Ishikawa (cell line): ENCODE measurements at regions not wholly inside any gene's neighbourhood (a gene's known extent, or its start where the extent isn't known, plus 50 kb on each side); places are given as distances from the start of the nearest gene placed in this dataset.

ENCODE experiments used
- CEBPB ChIP-seq: IDR thresholded peaks from 2 replicates; pipeline ENCODE4 v1.6.1; 2012
- EP300 ChIP-seq: IDR thresholded peaks from 2 replicates; pipeline ENCODE4 v1.6.1; 2012; ENCODE audit warnings: borderline replicate concordance
- NFIC ChIP-seq: IDR thresholded peaks from 2 replicates; pipeline ENCODE4 v1.6.1; 2012
- RAD21 ChIP-seq: IDR thresholded peaks from 2 replicates; pipeline ENCODE4 v1.6.1; 2012; ENCODE audit warnings: low read depth
- TAF1 ChIP-seq: IDR thresholded peaks from 2 replicates; pipeline ENCODE4 v1.6.1; 2012; ENCODE audit warnings: low read depth, mild to moderate bottlenecking
- TCF12 ChIP-seq: IDR thresholded peaks from 2 replicates; pipeline ENCODE4 v1.6.1; 2012; ENCODE audit warnings: low read depth
- YY1 ChIP-seq: IDR thresholded peaks from 2 replicates; pipeline ENCODE4 v1.6.1; 2012; ENCODE audit warnings: low read depth
- TF ChIP-seq, protein P1 (sequence below): IDR thresholded peaks from 2 replicates; pipeline ENCODE4 v1.6.1; 2012; ENCODE audit warnings: low read depth, mild to moderate bottlenecking
- TF ChIP-seq, protein P2 (sequence below): IDR thresholded peaks from 2 replicates; pipeline ENCODE4 v1.6.1; 2012
- TF ChIP-seq, protein P3 (sequence below): IDR thresholded peaks from 2 replicates; pipeline ENCODE4 v1.6.1; 2012

- TF ChIP-seq EP300: no peak
- no peak for TF ChIP-seq YY1
- TF ChIP-seq TCF12: no peak
- TF ChIP-seq, protein P1, sequence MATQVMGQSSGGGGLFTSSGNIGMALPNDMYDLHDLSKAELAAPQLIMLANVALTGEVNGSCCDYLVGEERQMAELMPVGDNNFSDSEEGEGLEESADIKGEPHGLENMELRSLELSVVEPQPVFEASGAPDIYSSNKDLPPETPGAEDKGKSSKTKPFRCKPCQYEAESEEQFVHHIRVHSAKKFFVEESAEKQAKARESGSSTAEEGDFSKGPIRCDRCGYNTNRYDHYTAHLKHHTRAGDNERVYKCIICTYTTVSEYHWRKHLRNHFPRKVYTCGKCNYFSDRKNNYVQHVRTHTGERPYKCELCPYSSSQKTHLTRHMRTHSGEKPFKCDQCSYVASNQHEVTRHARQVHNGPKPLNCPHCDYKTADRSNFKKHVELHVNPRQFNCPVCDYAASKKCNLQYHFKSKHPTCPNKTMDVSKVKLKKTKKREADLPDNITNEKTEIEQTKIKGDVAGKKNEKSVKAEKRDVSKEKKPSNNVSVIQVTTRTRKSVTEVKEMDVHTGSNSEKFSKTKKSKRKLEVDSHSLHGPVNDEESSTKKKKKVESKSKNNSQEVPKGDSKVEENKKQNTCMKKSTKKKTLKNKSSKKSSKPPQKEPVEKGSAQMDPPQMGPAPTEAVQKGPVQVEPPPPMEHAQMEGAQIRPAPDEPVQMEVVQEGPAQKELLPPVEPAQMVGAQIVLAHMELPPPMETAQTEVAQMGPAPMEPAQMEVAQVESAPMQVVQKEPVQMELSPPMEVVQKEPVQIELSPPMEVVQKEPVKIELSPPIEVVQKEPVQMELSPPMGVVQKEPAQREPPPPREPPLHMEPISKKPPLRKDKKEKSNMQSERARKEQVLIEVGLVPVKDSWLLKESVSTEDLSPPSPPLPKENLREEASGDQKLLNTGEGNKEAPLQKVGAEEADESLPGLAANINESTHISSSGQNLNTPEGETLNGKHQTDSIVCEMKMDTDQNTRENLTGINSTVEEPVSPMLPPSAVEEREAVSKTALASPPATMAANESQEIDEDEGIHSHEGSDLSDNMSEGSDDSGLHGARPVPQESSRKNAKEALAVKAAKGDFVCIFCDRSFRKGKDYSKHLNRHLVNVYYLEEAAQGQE: no peak
- TF ChIP-seq NFIC: no peak
- TF ChIP-seq, protein P2, sequence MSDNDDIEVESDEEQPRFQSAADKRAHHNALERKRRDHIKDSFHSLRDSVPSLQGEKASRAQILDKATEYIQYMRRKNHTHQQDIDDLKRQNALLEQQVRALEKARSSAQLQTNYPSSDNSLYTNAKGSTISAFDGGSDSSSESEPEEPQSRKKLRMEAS: no peak
- TF ChIP-seq CEBPB: no peak
- TF ChIP-seq, protein P3, sequence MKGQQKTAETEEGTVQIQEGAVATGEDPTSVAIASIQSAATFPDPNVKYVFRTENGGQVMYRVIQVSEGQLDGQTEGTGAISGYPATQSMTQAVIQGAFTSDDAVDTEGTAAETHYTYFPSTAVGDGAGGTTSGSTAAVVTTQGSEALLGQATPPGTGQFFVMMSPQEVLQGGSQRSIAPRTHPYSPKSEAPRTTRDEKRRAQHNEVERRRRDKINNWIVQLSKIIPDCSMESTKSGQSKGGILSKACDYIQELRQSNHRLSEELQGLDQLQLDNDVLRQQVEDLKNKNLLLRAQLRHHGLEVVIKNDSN: no peak
- no peak for TF ChIP-seq TAF1
- TF ChIP-seq RAD21: no peak
These were observed 116.1 kb downstream of the KLF6 start for GRCh38 chr10:3668966-3669330.
